Stimulated activated CD8-positive, alpha-beta memory T cell treated with anti-CD3 and anti-CD28 coated beads, Interleukin-7, amount 100 ng/mL, for 1 hour (primary cell): ENCODE measurements at regions not wholly inside any gene's neighbourhood (a gene's known extent, or its start where the extent isn't known, plus 50 kb on each side); places are given as distances from the start of the nearest gene placed in this dataset.

Experiments
- DNase-seq, 2 donors: peaks; one replicate each; pipeline ENCODE4 v3.0.0-alpha.2; 2020; ENCODE audit warnings: low read depth in 2 of 2

GRCh38 chr5:8844847-8845246 lies 701.0 kb downstream of the SEMA5A start:
- no peak for DNase-seq

GRCh38 chr5:8845296-8845695 lies 700.6 kb downstream of the SEMA5A start:
- no peak for DNase-seq

GRCh38 chr5:8848366-8848765 lies 697.5 kb downstream of the SEMA5A start:
- no peak for DNase-seq

DNA sequence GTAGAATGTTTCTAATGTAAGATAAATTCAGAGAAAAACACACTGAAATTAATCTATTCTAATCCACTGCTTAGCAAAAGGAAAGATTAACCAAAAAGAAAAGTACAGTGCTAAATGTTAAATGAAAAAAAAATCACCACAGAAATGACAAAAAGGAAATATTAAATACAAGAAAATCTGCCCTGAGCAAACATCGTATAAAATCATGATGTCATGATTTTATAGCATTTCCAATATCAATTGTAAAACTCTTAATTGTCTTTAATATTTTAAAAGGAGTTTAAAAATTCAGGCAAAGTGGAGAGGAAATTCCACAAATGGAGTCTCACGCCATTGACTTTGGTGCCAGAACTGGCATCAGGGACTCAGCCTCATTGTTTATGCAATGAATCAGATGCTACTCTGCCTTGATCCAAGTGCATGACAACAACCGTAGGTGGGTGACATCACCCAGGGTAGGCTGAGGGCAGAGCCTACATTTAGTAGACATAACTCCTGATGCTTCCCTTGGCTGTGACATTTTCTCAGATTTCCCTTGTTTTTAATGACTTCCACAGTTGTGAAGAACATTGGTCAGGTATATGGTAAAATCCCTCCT lies 696.8 kb downstream of the SEMA5A start:
- DNase-seq, result no peak

DNA sequence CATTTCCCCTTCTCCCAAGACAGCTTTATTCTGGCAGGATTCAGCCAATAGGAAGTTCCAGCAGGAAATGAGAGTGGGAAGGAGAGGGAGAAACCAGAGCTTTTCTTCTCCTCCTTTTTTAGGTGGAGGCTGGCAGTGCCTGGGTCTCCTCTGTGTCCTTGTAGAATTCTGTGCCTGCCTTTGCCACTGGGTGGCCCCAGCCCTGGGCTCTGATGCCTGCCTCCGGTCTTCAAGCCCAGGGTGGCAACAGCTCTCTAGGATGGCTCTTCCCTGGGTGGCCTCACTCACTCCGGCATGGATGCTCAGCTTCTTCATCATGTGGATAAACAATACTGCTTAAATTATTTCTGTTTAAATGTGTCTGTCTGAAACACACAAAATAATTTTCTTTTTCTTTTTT lies 694.8 kb downstream of the SEMA5A start:
- no peak for DNase-seq

DNA sequence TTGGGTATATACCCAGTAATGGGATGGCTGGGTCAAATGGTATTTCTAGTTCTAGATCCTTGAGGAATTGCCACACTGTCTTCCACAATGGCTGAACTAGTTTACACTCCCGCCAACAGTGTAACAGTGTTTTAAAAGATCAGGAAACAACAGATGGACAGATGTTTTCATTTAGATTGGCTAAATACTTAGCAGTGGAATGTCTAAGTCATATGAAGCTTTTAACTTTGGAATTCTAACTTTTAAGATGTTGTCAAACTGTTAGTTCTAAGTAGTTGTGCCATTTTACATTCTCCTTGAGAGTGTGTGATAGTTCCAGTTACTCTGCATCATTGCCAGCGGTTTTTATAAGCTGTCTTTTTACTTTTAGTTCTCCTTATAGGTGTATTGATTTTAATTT lies 688.8 kb downstream of the SEMA5A start:
- no peak for DNase-seq

- DNase-seq, result no peak
Observed at GRCh38 chr5:8861764-8862163, 684.1 kb downstream of the SEMA5A start.

GRCh38 chr5:8864053-8864452 lies 681.8 kb downstream of the SEMA5A start:
- DNase-seq, result no peak

GRCh38 chr5:8865266-8865665 lies 680.6 kb downstream of the SEMA5A start:
- DNase-seq, result no peak

- no peak for DNase-seq
Observed at GRCh38 chr5:8865686-8866374, 680.0 kb downstream of the SEMA5A start.

DNA sequence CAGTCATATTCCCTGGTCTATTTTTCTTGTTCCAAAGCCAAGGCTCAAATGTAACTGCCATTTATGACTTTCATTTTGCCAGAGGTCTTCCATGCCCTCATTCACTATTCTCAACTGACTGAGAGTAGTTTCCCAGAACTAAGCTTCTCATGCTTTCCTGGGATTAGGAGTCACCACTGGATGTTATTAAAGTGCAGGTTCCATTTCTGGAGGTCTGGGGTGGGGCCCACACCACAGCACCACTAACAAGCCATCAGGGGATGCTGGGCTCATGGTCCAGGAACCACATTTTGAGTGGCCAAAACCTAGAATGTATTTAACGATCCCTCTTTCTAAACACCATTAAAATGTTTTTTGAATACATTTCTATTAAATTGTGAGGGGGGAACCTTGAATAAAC lies 677.6 kb downstream of the SEMA5A start:
- no peak for DNase-seq

DNA sequence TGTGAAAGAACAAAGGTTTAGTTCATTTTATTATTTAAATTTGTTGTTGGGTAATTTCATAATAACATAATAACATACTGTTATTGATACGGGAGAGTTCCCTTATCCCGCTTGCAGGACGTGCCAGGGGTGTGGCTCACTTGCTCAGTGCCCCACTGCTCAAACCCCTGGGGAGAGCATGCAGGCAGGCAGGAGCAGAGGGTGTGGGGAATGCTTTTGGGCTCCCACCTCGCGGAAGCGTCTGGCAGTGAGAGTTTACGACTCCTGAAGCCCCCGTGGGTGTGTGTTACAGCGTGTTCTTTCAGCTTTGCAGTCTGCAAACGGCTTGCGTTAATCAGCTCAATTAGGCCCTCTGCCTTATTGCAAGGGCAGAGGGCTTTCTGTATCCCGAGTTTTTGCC lies 675.9 kb downstream of the SEMA5A start:
- no peak for DNase-seq

DNA sequence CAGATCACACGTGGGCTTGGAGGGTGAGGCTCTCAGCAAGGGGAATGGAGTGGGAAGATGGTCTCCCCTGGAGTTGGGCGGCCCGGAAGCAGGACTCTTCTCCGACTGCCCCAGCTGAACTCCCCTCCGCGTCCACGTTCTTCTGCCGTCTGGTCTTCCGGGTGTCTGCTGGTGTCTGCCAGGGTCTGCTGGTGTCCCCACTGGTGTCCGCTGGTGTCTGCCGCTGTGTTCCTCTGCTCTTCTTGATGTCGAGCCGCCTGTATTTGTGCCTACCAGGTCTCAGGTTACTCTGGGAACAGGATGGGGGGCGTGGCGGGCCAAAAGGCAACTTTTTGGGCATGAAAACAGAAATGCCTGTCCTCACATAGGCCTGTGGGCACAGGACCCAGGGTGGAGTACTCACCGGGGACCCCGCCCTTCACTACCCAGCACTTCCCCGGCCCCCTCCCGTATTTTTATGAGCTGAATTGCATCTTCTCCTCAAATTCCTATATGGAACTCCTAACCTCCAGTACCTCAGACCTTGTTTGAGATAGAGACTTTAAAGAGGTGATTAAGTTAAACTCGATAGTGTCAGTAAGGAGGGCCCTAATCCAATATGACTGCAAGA lies 675.4 kb downstream of the SEMA5A start:
- DNase-seq, result no peak

DNA sequence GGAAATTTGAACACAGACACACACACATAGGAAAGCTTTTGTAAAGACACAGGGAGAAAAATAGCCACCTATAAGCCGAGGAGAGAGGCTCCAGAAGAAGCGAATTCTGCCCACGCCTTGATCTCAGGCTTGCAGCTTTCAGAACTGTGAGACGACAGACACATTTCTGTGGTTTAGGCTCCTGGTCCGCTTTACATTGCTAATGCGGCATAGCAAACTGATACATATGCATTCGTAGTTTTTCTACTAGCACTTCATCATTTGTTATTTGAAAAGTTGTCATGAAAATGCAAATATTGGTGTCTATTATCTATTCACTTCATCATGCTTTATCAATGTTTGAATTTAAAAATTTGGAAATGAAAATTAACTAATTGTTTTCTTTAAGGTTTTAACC lies 674.9 kb downstream of the SEMA5A start:
- no peak for DNase-seq

GRCh38 chr5:8871446-8871845 lies 674.4 kb downstream of the SEMA5A start:
- DNase-seq, result no peak

- no peak for DNase-seq
Observed at GRCh38 chr5:8875722-8876121, 670.2 kb downstream of the SEMA5A start.

DNA sequence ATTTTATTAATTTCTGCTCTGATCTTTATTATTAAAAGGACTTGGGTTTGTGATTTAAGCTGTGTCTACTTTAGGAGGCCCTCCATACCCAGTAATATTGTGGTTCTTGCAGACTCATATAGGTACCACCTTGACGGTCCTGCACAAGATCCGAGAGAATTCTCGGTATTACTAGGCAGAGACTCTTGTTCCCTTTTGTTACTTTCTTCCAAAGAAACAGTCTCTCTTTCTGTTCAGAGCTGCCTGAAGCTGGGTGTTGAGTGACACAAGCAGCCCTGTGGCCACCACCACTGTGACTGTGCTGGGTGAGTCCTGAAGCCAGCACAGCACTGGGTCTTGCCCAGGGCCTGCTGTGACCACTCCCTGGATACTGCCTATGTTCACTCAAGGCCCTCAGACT lies 666.6 kb downstream of the SEMA5A start:
- DNase-seq, result no peak

DNA sequence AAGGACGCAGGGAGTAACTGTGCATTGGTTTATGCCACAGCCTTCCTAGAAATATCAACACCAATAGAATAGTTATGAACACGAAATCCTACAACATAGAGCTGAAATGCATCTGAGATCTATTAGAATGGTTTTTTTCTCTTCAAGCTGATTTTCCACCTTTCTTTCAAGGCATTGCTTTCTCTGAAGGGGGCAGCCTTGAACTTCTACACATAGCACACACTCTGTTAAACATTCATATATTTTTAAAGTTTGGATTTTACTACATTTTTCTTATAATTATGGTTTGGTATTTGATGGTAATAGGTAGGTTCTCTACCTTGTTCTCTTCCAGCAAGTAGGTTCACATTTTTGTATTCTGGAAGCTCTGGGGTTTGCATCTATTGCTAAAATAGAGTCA lies 661.8 kb downstream of the SEMA5A start:
- DNase-seq, result no peak

DNA sequence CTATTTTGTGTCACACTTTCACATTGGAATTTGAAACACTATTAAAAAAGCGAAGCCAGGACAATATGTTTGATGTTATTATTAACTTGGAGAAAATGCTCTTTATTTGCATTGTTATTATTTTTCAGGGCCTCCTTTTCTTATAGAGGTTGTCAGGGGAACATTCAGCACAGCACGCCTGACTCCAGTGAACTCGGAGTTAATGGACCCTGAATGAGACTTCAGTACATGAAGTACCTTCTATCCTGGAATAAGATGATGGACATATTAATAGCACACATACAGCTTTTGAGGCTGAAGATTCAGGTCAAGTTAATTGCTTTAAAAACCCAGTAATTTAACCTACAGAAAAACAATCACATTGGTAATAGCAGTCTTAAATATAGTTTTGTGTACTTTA lies 652.9 kb downstream of the SEMA5A start:
- DNase-seq, result no peak

DNA sequence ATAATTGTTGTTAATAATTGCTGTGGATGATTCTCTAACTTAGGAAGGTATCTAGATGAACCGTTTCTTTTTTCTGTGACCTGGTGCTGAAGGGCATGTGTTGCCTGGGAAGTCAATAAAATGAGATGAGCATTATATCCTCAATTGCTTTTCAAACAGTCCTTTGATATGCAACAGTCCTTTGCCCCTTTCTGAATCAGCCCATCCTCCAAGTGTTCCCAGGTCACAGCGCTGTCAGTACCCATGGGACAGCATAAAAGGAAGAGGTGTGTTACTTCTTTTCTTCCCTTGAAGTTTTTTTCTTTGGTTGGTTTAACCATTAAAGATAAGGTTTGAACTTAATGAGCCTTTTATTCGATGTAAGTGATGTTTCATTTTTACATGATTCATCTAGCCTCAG lies 651.8 kb downstream of the SEMA5A start:
- no peak for DNase-seq

- DNase-seq, result no peak
Observed at GRCh38 chr5:8895062-8895461, 650.8 kb downstream of the SEMA5A start.

DNA sequence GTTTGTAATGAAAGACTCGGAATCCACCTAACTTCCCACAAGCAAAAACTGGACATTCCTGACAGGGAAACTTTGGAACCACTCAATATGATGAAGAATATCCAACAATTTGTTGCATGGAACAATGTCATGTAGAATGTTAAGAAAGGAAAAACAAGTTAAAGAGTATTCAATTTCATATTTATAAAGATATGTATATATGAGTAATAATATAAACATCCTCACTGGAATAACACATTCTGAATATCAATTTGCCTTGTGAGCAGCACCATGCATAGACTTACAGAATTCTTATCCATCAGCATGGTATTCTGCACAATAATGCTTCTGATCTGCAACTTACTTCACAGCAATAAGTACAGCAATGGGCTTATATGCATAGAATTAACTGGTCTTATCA lies 650.3 kb downstream of the SEMA5A start:
- DNase-seq, result no peak

DNA sequence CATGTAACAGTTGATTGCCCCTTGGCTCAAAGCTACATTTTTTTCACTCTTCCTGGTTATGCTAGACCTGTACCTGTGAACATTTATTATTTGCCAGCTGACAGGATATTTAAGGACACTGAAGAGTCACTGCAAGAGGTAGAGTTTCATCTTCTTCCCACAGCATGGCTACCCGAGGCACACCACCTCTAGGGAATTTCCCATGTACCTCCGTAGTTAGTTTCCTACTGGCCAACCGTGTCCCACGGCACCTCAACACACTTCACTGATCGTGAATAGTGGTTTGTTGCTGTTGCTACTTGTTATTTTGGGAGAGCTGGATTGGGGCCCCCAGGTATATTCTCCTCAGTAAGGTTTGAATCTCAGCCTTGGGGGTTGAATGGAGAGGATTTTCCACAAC lies 648.6 kb downstream of the SEMA5A start:
- no peak for DNase-seq

DNA sequence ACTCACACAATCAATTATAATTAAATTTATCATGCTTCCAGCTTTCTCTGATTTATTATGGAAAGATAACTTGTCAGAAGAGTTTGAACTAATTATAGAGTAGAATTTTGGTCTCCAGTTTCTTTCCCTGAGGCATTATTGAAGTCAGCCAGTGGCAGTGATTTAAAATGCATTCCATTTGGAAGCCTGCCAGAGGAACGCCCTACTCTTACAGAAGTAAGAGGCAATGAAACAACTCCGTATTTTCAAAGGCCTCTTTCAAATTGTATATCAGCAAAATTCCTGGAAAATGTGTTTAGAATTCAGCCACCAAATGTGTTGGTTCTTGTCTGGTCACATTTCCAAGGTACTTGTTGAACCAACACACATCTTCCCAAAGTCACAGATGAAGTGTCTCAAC lies 640.9 kb downstream of the SEMA5A start:
- no peak for DNase-seq
